ENCODE measurements at regions not wholly inside any gene's neighbourhood (a gene's known extent, or its start where the extent isn't known, plus 50 kb on each side); places are given as distances from the start of the nearest gene placed in this dataset.
A peak's percentile ranks its signal among the peaks of the same experiment; 100 is the strongest.

GRCh38 chr13:105232439-105232838, 1303.0 kb downstream of the EFNB2 start:
- peak in 3 of 4 donors; percentile 1 to 11 (median 3) for DNase-seq (ENCODE audit: low read depth in 4 of 4, low spot score in 3 of 4)

DNA sequence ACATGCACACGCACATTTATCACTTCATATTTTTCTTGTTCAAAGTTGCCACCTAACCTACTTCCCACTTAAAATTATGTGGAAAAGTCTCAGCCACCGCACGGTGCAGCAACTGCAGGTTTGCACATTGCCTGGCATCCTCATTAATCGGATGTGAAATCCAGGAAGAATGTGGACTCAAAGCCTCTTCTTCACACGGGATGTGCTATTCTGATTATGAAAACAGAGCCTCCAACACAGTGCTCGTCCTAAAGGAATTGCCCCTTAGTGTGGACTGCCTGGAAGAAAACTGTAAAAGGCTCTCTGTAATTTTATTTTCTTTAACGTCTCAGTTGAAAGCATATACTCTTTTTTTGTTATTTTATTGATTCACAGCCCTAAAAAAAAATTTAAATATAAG, 1303.5 kb downstream of the EFNB2 start:
- no peak for DNase-seq (ENCODE audit: low read depth in 4 of 4, low spot score in 3 of 4)

DNA sequence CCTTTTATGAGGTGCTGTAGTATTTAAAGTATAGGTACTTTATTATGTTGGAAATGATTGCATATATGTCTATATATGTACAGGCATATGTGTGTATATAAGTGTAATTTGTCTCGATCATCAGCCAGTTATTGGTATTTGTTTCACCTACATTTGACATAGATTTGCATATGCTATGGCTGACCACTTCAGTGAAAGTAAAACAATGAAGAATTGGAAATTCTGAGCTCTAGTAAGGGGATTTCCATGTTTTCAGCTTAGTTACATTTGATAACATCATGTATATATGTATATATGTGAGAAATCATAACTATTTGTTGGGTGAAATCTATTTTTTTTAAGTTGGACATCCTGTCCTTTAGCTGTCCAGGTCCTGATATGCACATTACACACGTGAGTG, 1303.9 kb downstream of the EFNB2 start:
- DNase-seq (ENCODE audit: low read depth in 4 of 4, low spot score in 3 of 4), result no peak

- DNase-seq (ENCODE audit: low read depth in 4 of 4, low spot score in 3 of 4), result no peak
Measured at GRCh38 chr13:105220881-105221280, 1314.6 kb downstream of the EFNB2 start.

GRCh38 chr13:105220063-105220462, 1315.4 kb downstream of the EFNB2 start:
- no peak for DNase-seq (ENCODE audit: low read depth in 4 of 4, low spot score in 3 of 4)

GRCh38 chr13:105219651-105220050, 1315.8 kb downstream of the EFNB2 start:
- DNase-seq (ENCODE audit: low read depth in 4 of 4, low spot score in 3 of 4), result no peak

- DNase-seq (ENCODE audit: low read depth in 4 of 4, low spot score in 3 of 4), result no peak
Measured at GRCh38 chr13:105213512-105213911, 1322.0 kb downstream of the EFNB2 start.

GRCh38 chr13:105207572-105208293, 1327.7 kb downstream of the EFNB2 start:
- no peak for DNase-seq (ENCODE audit: low read depth in 4 of 4, low spot score in 3 of 4)

- peak in 3 of 4 donors; percentile 8 to 19 (median 10) for DNase-seq (ENCODE audit: low read depth in 4 of 4, low spot score in 3 of 4)
Measured at GRCh38 chr13:105202354-105202753, 1333.1 kb downstream of the EFNB2 start.

GRCh38 chr13:105201351-105201750, 1334.1 kb downstream of the EFNB2 start:
- no peak for DNase-seq (ENCODE audit: low read depth in 4 of 4, low spot score in 3 of 4)

- no peak for DNase-seq (ENCODE audit: low read depth in 4 of 4, low spot score in 3 of 4)
Measured at GRCh38 chr13:105200181-105200580, 1335.3 kb downstream of the EFNB2 start.

GRCh38 chr13:105196052-105196451, 1339.4 kb downstream of the EFNB2 start:
- DNase-seq (ENCODE audit: low read depth in 4 of 4, low spot score in 3 of 4), result no peak

- DNase-seq (ENCODE audit: low read depth in 4 of 4, low spot score in 3 of 4), result no peak
Measured at GRCh38 chr13:105193026-105193425, 1342.4 kb downstream of the EFNB2 start.

DNA sequence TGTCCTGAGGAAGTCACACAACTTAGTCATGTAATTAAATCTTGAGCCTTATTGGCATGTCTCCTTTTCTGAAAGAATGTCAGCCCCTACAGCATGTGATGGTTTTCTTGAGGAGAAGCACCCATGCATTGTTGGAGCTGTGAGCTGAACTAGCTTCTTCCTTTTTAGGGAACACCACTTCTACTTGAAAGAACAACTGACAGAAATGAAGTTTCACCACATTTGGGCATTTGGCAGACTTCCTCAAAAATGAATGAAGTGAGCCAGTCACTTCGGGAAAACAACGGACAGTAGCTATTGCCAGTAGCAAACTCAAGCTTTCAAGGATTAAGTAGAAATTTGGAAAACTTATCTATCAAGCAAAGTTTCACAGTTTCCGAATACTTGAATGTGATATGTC, 1351.3 kb downstream of the EFNB2 start:
- DNase-seq (ENCODE audit: low read depth in 4 of 4, low spot score in 3 of 4), result no peak

DNA sequence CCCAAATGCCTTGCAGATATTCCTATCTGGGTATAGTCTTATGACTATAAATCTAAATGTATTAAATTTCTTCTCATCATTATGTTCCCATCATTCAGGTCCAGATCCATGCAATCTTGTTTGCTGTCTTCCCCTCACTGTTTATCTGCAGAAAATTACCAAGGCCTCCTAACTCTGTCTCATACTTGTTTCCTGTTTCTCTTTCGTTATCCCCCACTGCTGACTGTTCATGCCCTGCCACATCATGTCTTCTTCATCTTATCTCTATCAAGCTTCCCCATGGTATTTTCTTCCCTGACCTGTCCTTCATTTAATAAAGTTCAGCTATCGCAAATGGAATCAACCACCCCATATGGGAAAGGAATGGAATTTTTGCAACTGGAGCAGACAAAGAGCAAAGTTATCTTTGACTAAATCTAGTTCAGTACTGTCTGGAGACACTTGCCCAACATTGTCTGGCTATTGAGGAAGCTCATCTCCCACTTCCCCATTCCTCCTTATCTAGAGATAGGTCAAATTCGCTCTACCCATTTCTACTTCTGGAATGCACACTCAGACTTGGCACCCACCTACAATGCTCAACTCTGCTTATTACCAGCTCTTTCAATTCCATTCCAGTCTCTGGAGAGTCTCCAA, 1358.1 kb downstream of the EFNB2 start:
- DNase-seq (ENCODE audit: low read depth in 4 of 4, low spot score in 3 of 4), result no peak

- DNase-seq (ENCODE audit: low read depth in 4 of 4, low spot score in 3 of 4), result no peak
Measured at GRCh38 chr13:105170438-105170837, 1365.0 kb downstream of the EFNB2 start.

DNA sequence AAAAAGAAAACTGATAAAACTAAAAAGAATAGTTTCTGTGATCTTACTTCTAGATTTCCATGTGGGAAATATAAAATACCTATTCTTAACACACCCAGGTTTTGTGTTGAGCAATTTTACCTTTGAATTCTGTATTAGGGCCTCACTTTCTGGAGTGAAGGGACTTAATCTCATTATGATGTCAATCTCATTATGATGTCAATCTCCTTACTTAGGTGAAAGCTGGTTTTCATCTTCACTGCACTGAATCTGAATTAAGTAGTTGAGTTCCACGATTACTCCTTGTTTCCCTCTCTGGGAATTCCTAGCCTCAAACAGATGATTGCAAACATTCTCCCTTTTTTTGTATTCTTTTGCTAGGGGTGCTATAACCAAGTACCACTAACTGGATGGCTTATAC, 1367.2 kb downstream of the EFNB2 start:
- DNase-seq (ENCODE audit: low read depth in 4 of 4, low spot score in 3 of 4), result no peak

DNA sequence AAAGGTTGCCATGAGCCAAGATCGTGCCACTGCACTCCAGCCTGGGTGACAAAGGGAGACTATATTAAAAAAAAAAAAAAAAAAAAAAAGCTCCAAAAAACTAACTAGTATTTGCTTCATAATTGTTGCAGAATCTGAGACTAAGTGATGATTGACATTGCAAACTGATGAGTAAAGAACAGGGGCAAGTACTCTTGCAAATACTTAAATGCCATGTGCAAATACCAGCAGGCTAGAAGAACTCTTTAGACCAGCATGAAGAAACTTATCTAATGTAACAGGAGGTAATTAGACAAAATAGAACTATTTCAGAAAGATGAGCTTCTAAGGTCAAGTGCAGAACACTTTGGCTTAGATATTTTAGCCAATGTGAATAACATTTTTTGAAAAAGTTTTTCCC, 1368.1 kb downstream of the EFNB2 start:
- no peak for DNase-seq (ENCODE audit: low read depth in 4 of 4, low spot score in 3 of 4)

DNA sequence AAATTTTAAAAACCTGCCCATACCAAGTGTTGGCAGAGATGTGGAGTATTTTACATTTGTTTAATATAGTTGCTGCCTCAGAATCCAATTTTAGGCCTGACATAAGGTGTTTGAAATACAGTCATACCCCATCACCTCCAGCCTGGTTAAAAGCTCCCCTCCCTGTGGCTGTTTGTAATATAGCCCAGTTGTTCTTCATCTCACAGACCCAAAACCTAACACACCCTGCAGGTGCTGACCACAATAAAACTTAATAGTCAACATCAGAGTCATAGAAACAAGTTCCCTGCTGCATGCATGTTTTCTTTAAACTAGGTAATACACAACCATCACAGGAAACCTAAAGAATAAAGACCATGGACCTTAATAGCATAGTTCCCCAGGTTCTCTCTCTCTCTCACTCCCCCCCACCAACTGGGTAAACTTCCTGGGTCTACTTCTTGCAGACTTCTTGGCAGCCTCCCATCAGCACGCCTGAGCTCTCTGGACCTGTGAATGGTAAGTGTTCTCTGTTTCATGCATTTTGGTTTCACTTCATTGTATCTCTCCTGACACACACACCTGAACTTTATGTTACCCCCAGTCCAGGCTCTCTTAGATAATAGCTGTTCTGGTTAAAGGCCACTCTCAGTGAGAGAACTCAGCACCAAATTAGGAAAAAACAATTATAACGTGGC, 1369.9 kb downstream of the EFNB2 start:
- DNase-seq (ENCODE audit: low read depth in 4 of 4, low spot score in 3 of 4), result no peak

DNA sequence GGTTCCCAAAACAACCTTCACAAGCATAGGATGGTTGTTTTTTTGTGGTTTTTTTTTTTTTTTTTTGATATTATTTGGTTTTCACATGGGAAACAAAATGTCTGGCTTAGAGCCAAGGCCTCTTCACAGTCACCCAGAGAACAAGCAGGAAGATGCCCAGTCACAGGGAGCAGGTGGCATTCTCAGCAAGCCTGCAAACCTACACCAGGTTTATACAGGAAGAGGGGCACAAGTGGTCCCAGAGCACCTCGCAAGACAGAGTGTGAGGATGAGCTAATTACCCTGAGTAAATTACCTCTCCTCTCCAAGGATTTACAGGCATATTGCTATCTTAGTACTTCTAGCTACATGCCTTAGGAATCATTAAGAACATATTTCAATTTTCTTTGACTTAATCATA, 1375.6 kb downstream of the EFNB2 start:
- no peak for DNase-seq (ENCODE audit: low read depth in 4 of 4, low spot score in 3 of 4)

GRCh38 chr13:105153611-105154010, 1381.9 kb downstream of the EFNB2 start:
- no peak for DNase-seq (ENCODE audit: low read depth in 4 of 4, low spot score in 3 of 4)

- no peak for DNase-seq (ENCODE audit: low read depth in 4 of 4, low spot score in 3 of 4)
Measured at GRCh38 chr13:105151639-105152038, 1383.8 kb downstream of the EFNB2 start.
